ENCODE measurements at regions not wholly inside any gene's neighbourhood (a gene's known extent, or its start where the extent isn't known, plus 50 kb on each side); places are given as distances from the start of the nearest gene placed in this dataset.

DNA sequence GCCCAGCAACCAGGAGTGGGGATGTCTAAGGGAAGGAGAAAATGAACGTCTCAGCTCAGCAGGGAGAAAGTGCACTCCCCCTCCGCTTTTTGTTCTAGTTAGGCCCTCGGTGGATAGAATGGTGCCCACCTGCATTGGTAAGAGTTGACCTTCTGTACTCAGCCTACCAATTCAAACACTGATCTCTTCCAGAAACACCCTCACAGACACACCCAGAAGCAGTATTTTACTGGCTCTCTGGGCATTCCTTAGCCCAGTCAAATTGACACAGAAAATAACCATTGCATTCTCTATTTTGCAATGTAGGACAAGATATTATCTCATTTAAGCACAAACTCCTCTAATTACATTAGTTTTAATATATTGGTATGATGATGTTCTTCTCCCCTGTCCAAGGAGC lies 106.1 kb upstream of the C7orf33 start:
- in situ Hi-C loops (cut with MboI; ENCODE audit: low sequenced_read_pairs), result no loop called here
- Histone ChIP-seq H2BK20ac (ENCODE audit: low read depth, low read length) (no peak overlapping the region), H3K14ac (replicated peaks; ENCODE audit: low read depth, low read length) (no peak overlapping the region), H3K27ac (ENCODE audit: insufficient read depth, low read length) (no peak overlapping the region), H2AK9ac (replicated peaks; ENCODE audit: low read depth, low read length, poor library complexity) (no peak overlapping the region), H3K4ac (ENCODE audit: low read depth, low read length) (no peak overlapping the region), H4K8ac (ENCODE audit: low read depth in 2 of 2, low read length in 2 of 2) (no peak overlapping the region), H3K4me1 (ENCODE audit: control insufficient read depth, insufficient read depth, low read length) (no peaks in the 10 kb centered on the region), H3K9me1 (ENCODE audit: insufficient read depth, low read length) (no peaks in the 10 kb centered on the region), H2BK15ac (ENCODE audit: low read depth, low read length) (no peak overlapping the region), H3K56ac (ENCODE audit: extremely low read depth, insufficient read depth, low read length) (no peak overlapping the region), H4K91ac (ENCODE audit: insufficient read depth, low read depth, low read length) (no peak overlapping the region), H4K20me1 (ENCODE audit: insufficient read depth, low read length) (no peaks in the 10 kb centered on the region), H3K4me3 (ENCODE audit: insufficient read depth, low read depth, low read length) (no peak overlapping the region), H3K27me3 (ENCODE audit: control insufficient read depth, insufficient read depth, low read length) (no peaks in the 10 kb centered on the region), H2BK5ac (ENCODE audit: low read depth, low read length, poor library complexity, severe bottlenecking) (no peak overlapping the region), H2BK120ac (ENCODE audit: low read depth, low read length) (no peak overlapping the region), H3K79me1 (ENCODE audit: low read depth in 1 of 2, low read length in 2 of 2) (no peaks in the 10 kb centered on the region), H3K23ac (ENCODE audit: low read depth, low read length) (no peak overlapping the region), H3K4me2 (ENCODE audit: low read depth, low read length) (no peak overlapping the region), H4K5ac (ENCODE audit: low read depth, low read length) (no peak overlapping the region), H3K9ac (ENCODE audit: low read depth, low read length) (no peak overlapping the region), H3K18ac (ENCODE audit: low read depth, low read length) (no peak overlapping the region), H3K36me3 (ENCODE audit: control insufficient read depth, insufficient read depth, low read length) (no peaks in the 10 kb centered on the region), H3K9me3 (ENCODE audit: control insufficient read depth, insufficient read depth, low read length) (no peaks in the 10 kb centered on the region), H2AFZ (replicated peaks; ENCODE audit: low read length, poor library complexity) (no peak overlapping the region), H2AK5ac (ENCODE audit: low read depth, low read length) (no peak overlapping the region)
- no peak for DNase-seq
- intact Hi-C loops (cut with micrococcal nuclease), result no loop called here
- BruUV-seq (replicated peaks), result no TSS peak
- TF ChIP-seq POLR2A (IDR thresholded peaks at IDR 0.05; ENCODE audit: low read depth, low read length) (no peak), MAZ (IDR thresholded peaks at IDR 0.05; ENCODE audit: borderline replicate concordance, low read depth, low read length) (no peak), SMC3 (IDR thresholded peaks at IDR 0.05; ENCODE audit: low read depth, low read length) (no peak), NFE2L2 (IDR thresholded peaks at IDR 0.05; ENCODE audit: low read depth, low read length) (no peak), BHLHE40 (IDR thresholded peaks at IDR 0.05; ENCODE audit: low read depth, low read length) (no peak), RFX5 (IDR thresholded peaks at IDR 0.05; ENCODE audit: low read depth, low read length) (no peak), FOS (IDR thresholded peaks at IDR 0.05; ENCODE audit: low read depth, low read length) (no peak), RCOR1 (IDR thresholded peaks at IDR 0.05; ENCODE audit: insufficient replicate concordance, low read length) (no peak), MXI1 (IDR thresholded peaks at IDR 0.05; ENCODE audit: borderline replicate concordance, low read depth, low read length) (no peak), MAFK (IDR thresholded peaks at IDR 0.05; ENCODE audit: low read depth, low read length) (no peak)
- TF ChIP-seq, protein P1, sequence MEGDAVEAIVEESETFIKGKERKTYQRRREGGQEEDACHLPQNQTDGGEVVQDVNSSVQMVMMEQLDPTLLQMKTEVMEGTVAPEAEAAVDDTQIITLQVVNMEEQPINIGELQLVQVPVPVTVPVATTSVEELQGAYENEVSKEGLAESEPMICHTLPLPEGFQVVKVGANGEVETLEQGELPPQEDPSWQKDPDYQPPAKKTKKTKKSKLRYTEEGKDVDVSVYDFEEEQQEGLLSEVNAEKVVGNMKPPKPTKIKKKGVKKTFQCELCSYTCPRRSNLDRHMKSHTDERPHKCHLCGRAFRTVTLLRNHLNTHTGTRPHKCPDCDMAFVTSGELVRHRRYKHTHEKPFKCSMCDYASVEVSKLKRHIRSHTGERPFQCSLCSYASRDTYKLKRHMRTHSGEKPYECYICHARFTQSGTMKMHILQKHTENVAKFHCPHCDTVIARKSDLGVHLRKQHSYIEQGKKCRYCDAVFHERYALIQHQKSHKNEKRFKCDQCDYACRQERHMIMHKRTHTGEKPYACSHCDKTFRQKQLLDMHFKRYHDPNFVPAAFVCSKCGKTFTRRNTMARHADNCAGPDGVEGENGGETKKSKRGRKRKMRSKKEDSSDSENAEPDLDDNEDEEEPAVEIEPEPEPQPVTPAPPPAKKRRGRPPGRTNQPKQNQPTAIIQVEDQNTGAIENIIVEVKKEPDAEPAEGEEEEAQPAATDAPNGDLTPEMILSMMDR (conservative IDR thresholded peaks at IDR 0.05; ENCODE audit: low read depth, low read length), result no peak
- TF ChIP-seq, protein P2, sequence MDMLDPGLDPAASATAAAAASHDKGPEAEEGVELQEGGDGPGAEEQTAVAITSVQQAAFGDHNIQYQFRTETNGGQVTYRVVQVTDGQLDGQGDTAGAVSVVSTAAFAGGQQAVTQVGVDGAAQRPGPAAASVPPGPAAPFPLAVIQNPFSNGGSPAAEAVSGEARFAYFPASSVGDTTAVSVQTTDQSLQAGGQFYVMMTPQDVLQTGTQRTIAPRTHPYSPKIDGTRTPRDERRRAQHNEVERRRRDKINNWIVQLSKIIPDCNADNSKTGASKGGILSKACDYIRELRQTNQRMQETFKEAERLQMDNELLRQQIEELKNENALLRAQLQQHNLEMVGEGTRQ (IDR thresholded peaks at IDR 0.05; ENCODE audit: low read depth, low read length), result no peak
- no CpG with 5 or more reads among the region's 3 CpGs for WGBS, 2 experiments (ENCODE audit: extremely low coverage in 2 of 2, insufficient read length in 1 of 2)
- dilution Hi-C loops (cut with HindIII; ENCODE audit: low sequenced_read_pairs, unreplicated experiment), result no loop called here
- ChIA-PET CTCF (no interaction called here), POLR2A (ENCODE audit: unreplicated experiment) (no interaction called here)
- no peak for ATAC-seq (ENCODE audit: low read depth)

Data from IMR-90 (cell line).